ENCODE measurements at regions not wholly inside any gene's neighbourhood (a gene's known extent, or its start where the extent isn't known, plus 50 kb on each side); places are given as distances from the start of the nearest gene placed in this dataset.

GRCh38 chr7:68509603-68510002 is 1088.7 kb upstream of the AUTS2 start:
- H3K4me1 Mint-ChIP-seq = no peaks in the 10 kb centered on the region
- H3K4me3 Mint-ChIP-seq = no peak overlapping the region
- H3K9me3 Mint-ChIP-seq = peaks cover 16% of the 10 kb centered on the region
- ATAC-seq = no peak
- H3K36me3 Mint-ChIP-seq = no peaks in the 10 kb centered on the region
- no peaks in the 10 kb centered on the region for H3K27me3 Mint-ChIP-seq
- no peak overlapping the region for H3K27ac Mint-ChIP-seq

- Mint-ChIP-seq H3K9me3 (peaks cover 16% of the 10 kb centered on the region), H3K27me3 (no peaks in the 10 kb centered on the region), H3K4me3 (no peak overlapping the region), H3K36me3 (no peaks in the 10 kb centered on the region), H3K4me1 (no peaks in the 10 kb centered on the region), H3K27ac (no peak overlapping the region)
- no peak for ATAC-seq
These were observed 1087.0 kb upstream of the AUTS2 start for GRCh38 chr7:68511281-68511680.

- peaks cover 11% of the 10 kb centered on the region for H3K9me3 Mint-ChIP-seq
- H3K27ac Mint-ChIP-seq = no peak overlapping the region
- H3K4me1 Mint-ChIP-seq = no peaks in the 10 kb centered on the region
- H3K4me3 Mint-ChIP-seq = no peak overlapping the region
- no peaks in the 10 kb centered on the region for H3K36me3 Mint-ChIP-seq
- no peaks in the 10 kb centered on the region for H3K27me3 Mint-ChIP-seq
- ATAC-seq = no peak
These were observed 1085.8 kb upstream of the AUTS2 start for GRCh38 chr7:68512466-68512865.

- Mint-ChIP-seq H3K27me3 (no peaks in the 10 kb centered on the region), H3K4me1 (no peaks in the 10 kb centered on the region), H3K4me3 (no peak overlapping the region), H3K9me3 (no peaks in the 10 kb centered on the region), H3K36me3 (no peaks in the 10 kb centered on the region), H3K27ac (no peak overlapping the region)
- ATAC-seq = no peak
These were observed 1080.2 kb upstream of the AUTS2 start for GRCh38 chr7:68518060-68518459.

- no peaks in the 10 kb centered on the region for H3K4me1 Mint-ChIP-seq
- H3K4me3 Mint-ChIP-seq = no peak overlapping the region
- no peaks in the 10 kb centered on the region for H3K36me3 Mint-ChIP-seq
- no peaks in the 10 kb centered on the region for H3K27me3 Mint-ChIP-seq
- peaks cover 3% of the 10 kb centered on the region for H3K9me3 Mint-ChIP-seq
- no peak overlapping the region for H3K27ac Mint-ChIP-seq
- ATAC-seq = no peak
These were observed 1074.1 kb upstream of the AUTS2 start for GRCh38 chr7:68524126-68524525.

GRCh38 chr7:68529221-68529620 is 1069.1 kb upstream of the AUTS2 start:
- H3K27ac Mint-ChIP-seq = no peak overlapping the region
- peaks cover 3% of the 10 kb centered on the region for H3K9me3 Mint-ChIP-seq
- ATAC-seq = no peak
- no peak overlapping the region for H3K4me3 Mint-ChIP-seq
- no peaks in the 10 kb centered on the region for H3K36me3 Mint-ChIP-seq
- H3K4me1 Mint-ChIP-seq = no peaks in the 10 kb centered on the region
- no peaks in the 10 kb centered on the region for H3K27me3 Mint-ChIP-seq

GRCh38 chr7:68535266-68535665 is 1063.0 kb upstream of the AUTS2 start:
- H3K4me3 Mint-ChIP-seq = no peak overlapping the region
- H3K36me3 Mint-ChIP-seq = no peaks in the 10 kb centered on the region
- ATAC-seq = no peak
- H3K4me1 Mint-ChIP-seq = no peaks in the 10 kb centered on the region
- peaks cover 2% of the 10 kb centered on the region for H3K9me3 Mint-ChIP-seq
- no peak overlapping the region for H3K27ac Mint-ChIP-seq
- no peaks in the 10 kb centered on the region for H3K27me3 Mint-ChIP-seq

GRCh38 chr7:68537051-68537773 is 1061.1 kb upstream of the AUTS2 start:
- Mint-ChIP-seq H3K4me1 (no peaks in the 10 kb centered on the region), H3K27me3 (no peaks in the 10 kb centered on the region), H3K27ac (no peak overlapping the region), H3K4me3 (no peak overlapping the region), H3K9me3 (peaks cover 5% of the 10 kb centered on the region), H3K36me3 (no peaks in the 10 kb centered on the region)
- no peak for ATAC-seq

GRCh38 chr7:68537774-68538071 is 1060.6 kb upstream of the AUTS2 start:
- no peak for ATAC-seq
- Mint-ChIP-seq H3K36me3 (no peaks in the 10 kb centered on the region), H3K4me3 (no peak overlapping the region), H3K9me3 (peaks cover 5% of the 10 kb centered on the region), H3K27me3 (no peaks in the 10 kb centered on the region), H3K4me1 (no peaks in the 10 kb centered on the region), H3K27ac (no peak overlapping the region)

GRCh38 chr7:68542831-68543230 is 1055.4 kb upstream of the AUTS2 start:
- Mint-ChIP-seq H3K4me3 (no peak overlapping the region), H3K4me1 (no peaks in the 10 kb centered on the region), H3K27ac (no peak overlapping the region), H3K27me3 (no peaks in the 10 kb centered on the region), H3K36me3 (no peaks in the 10 kb centered on the region), H3K9me3 (peaks cover 9% of the 10 kb centered on the region)
- ATAC-seq = no peak

- H3K4me1 Mint-ChIP-seq = no peaks in the 10 kb centered on the region
- no peak overlapping the region for H3K27ac Mint-ChIP-seq
- ATAC-seq = no peak
- no peaks in the 10 kb centered on the region for H3K27me3 Mint-ChIP-seq
- H3K4me3 Mint-ChIP-seq = no peak overlapping the region
- H3K36me3 Mint-ChIP-seq = no peaks in the 10 kb centered on the region
- H3K9me3 Mint-ChIP-seq = peaks cover 7% of the 10 kb centered on the region
These were observed 1053.4 kb upstream of the AUTS2 start for GRCh38 chr7:68544851-68545250.

- no peaks in the 10 kb centered on the region for H3K4me1 Mint-ChIP-seq
- peaks cover 7% of the 10 kb centered on the region for H3K9me3 Mint-ChIP-seq
- H3K4me3 Mint-ChIP-seq = no peak overlapping the region
- no peak for ATAC-seq
- H3K27me3 Mint-ChIP-seq = no peaks in the 10 kb centered on the region
- no peak overlapping the region for H3K27ac Mint-ChIP-seq
- no peaks in the 10 kb centered on the region for H3K36me3 Mint-ChIP-seq
These were observed 1051.1 kb upstream of the AUTS2 start for GRCh38 chr7:68547181-68547580.

GRCh38 chr7:68547799-68548198 is 1050.5 kb upstream of the AUTS2 start:
- Mint-ChIP-seq H3K36me3 (no peaks in the 10 kb centered on the region), H3K4me1 (no peaks in the 10 kb centered on the region), H3K27ac (no peak overlapping the region)

GRCh38 chr7:68550027-68550426 is 1048.2 kb upstream of the AUTS2 start:
- no peaks in the 10 kb centered on the region for H3K36me3 Mint-ChIP-seq
- no peak overlapping the region for H3K4me3 Mint-ChIP-seq
- H3K4me1 Mint-ChIP-seq = no peaks in the 10 kb centered on the region
- H3K27ac Mint-ChIP-seq = no peak overlapping the region
- peaks cover 7% of the 10 kb centered on the region for H3K9me3 Mint-ChIP-seq
- no peak for ATAC-seq
- no peaks in the 10 kb centered on the region for H3K27me3 Mint-ChIP-seq

More at GRCh38 chr7:68547799-68548198, 1050.5 kb upstream of the AUTS2 start:
- Mint-ChIP-seq H3K9me3 (peaks cover 7% of the 10 kb centered on the region), H3K27me3 (no peaks in the 10 kb centered on the region), H3K4me3 (no peak overlapping the region)
- ATAC-seq = no peak

GRCh38 chr7:68550635-68551034 is 1047.6 kb upstream of the AUTS2 start:
- Mint-ChIP-seq H3K4me1 (no peaks in the 10 kb centered on the region), H3K27ac (no peak overlapping the region), H3K36me3 (no peaks in the 10 kb centered on the region), H3K27me3 (no peaks in the 10 kb centered on the region), H3K4me3 (no peak overlapping the region), H3K9me3 (peaks cover 6% of the 10 kb centered on the region)
- ATAC-seq = no peak

- Mint-ChIP-seq H3K27ac (no peak overlapping the region), H3K27me3 (no peaks in the 10 kb centered on the region), H3K36me3 (no peaks in the 10 kb centered on the region), H3K9me3 (peaks cover 4% of the 10 kb centered on the region), H3K4me3 (no peak overlapping the region), H3K4me1 (no peaks in the 10 kb centered on the region)
- ATAC-seq = no peak
These were observed 1041.7 kb upstream of the AUTS2 start for GRCh38 chr7:68556537-68556936.

- H3K9me3 Mint-ChIP-seq = peaks cover 4% of the 10 kb centered on the region
- no peaks in the 10 kb centered on the region for H3K36me3 Mint-ChIP-seq
- H3K4me1 Mint-ChIP-seq = no peaks in the 10 kb centered on the region
- no peak overlapping the region for H3K27ac Mint-ChIP-seq
- ATAC-seq = no peak
- H3K27me3 Mint-ChIP-seq = no peaks in the 10 kb centered on the region
- no peak overlapping the region for H3K4me3 Mint-ChIP-seq
These were observed 1038.8 kb upstream of the AUTS2 start for GRCh38 chr7:68559518-68559917.

Data from stimulated activated memory B cell treated with anti-CD40 and anti-IgM and Interleukin-4, amounts not matched to agents 10 μg/mL and 1 μg/mL and 100 μg/mL, for 72 hours (primary cell).